ENCODE measurements at regions not wholly inside any gene's neighbourhood (a gene's known extent, or its start where the extent isn't known, plus 50 kb on each side); places are given as distances from the start of the nearest gene placed in this dataset.

- H3K27ac Mint-ChIP-seq = no peak overlapping the region
Observed at GRCh38 chr12:11946161-11946560, 124.6 kb upstream of the BCL2L14 start.

GRCh38 chr12:11947213-11947612, 123.5 kb upstream of the BCL2L14 start:
- peak overlapping the region; percentile 26 for H3K27ac Mint-ChIP-seq
- H3K27me3 Mint-ChIP-seq (ENCODE audit: low read depth) = no peaks in the 10 kb centered on the region
- H3K4me1 Mint-ChIP-seq (ENCODE audit: low read depth) = peaks cover 7% of the 10 kb centered on the region
- peaks cover 6% of the 10 kb centered on the region for H3K36me3 Mint-ChIP-seq (ENCODE audit: low read depth)
- no peaks in the 10 kb centered on the region for H3K9me3 Mint-ChIP-seq
- no peak overlapping the region for H3K4me3 Mint-ChIP-seq

More at GRCh38 chr12:11946161-11946560, 124.6 kb upstream of the BCL2L14 start:
- Mint-ChIP-seq H3K4me3 (no peak overlapping the region), H3K4me1 (ENCODE audit: low read depth) (peaks cover 11% of the 10 kb centered on the region), H3K36me3 (ENCODE audit: low read depth) (peaks cover 6% of the 10 kb centered on the region), H3K9me3 (no peaks in the 10 kb centered on the region), H3K27me3 (ENCODE audit: low read depth) (no peaks in the 10 kb centered on the region)

GRCh38 chr12:11949738-11950411, 120.9 kb upstream of the BCL2L14 start:
- Mint-ChIP-seq H3K36me3 (ENCODE audit: low read depth) (peaks cover 8% of the 10 kb centered on the region), H3K4me3 (no peak overlapping the region), H3K27me3 (ENCODE audit: low read depth) (no peaks in the 10 kb centered on the region), H3K27ac (no peak overlapping the region), H3K9me3 (no peaks in the 10 kb centered on the region), H3K4me1 (ENCODE audit: low read depth) (peaks cover 23% of the 10 kb centered on the region)

GRCh38 chr12:11951209-11951608, 119.5 kb upstream of the BCL2L14 start:
- Mint-ChIP-seq H3K4me3 (no peak overlapping the region), H3K9me3 (no peaks in the 10 kb centered on the region), H3K27ac (no peak overlapping the region), H3K27me3 (ENCODE audit: low read depth) (no peaks in the 10 kb centered on the region), H3K36me3 (ENCODE audit: low read depth) (peaks cover 9% of the 10 kb centered on the region), H3K4me1 (ENCODE audit: low read depth) (peaks cover 29% of the 10 kb centered on the region)

- H3K4me3 Mint-ChIP-seq = no peak overlapping the region
- no peaks in the 10 kb centered on the region for H3K9me3 Mint-ChIP-seq
Observed at GRCh38 chr12:11953523-11953922, 117.2 kb upstream of the BCL2L14 start.

GRCh38 chr12:11954181-11954580, 116.6 kb upstream of the BCL2L14 start:
- H3K4me3 Mint-ChIP-seq = peak overlapping the region; percentile 40
- H3K4me1 Mint-ChIP-seq (ENCODE audit: low read depth) = peaks cover 42% of the 10 kb centered on the region
- H3K27me3 Mint-ChIP-seq (ENCODE audit: low read depth) = no peaks in the 10 kb centered on the region
- H3K36me3 Mint-ChIP-seq (ENCODE audit: low read depth) = peaks cover 12% of the 10 kb centered on the region
- H3K27ac Mint-ChIP-seq = peak overlapping the region; percentile 80
- no peaks in the 10 kb centered on the region for H3K9me3 Mint-ChIP-seq

More at GRCh38 chr12:11953523-11953922, 117.2 kb upstream of the BCL2L14 start:
- Mint-ChIP-seq H3K36me3 (ENCODE audit: low read depth) (peaks cover 12% of the 10 kb centered on the region), H3K27me3 (ENCODE audit: low read depth) (no peaks in the 10 kb centered on the region), H3K4me1 (ENCODE audit: low read depth) (peaks cover 38% of the 10 kb centered on the region), H3K27ac (no peak overlapping the region)

DNA sequence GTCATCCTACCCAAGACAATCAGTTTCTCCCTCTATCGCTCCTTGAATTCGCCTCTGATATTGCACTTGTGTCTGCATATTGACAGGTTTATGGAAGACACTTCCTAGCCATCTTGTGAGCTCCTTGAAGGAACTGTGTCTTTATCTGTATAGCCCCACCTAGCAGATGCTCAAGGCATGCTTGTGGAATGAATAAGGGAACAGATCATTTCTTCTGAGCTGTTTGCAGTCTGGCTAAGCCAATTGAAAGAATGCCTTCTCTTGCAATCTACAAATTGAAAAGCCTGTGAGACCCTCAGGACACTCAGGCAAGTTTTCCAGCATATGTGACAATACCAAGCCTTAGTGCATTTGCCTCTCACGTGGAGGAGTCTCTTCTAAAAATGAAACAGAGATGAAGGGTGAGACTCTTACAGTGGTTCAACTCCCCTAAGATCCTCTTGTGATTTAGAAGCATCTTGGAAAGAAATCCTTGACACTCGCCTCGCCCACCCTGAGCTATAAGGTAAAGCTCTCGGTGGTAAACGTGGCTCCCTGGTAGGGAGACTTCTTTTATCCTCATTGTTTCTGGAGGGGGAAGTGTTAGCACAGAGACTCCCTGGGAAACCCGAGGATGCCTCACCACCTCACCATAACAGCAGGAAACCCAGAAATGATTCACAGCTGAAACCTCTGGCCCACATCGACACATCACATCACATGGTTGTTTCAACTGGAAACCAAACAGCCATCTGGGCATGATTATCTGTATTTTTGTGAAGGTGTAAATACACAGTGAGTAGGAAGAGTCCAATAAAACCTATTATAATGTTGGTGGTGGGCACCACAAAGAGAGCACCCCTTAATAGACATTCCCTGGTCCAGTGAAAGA, 112.3 kb upstream of the BCL2L14 start:
- peaks cover 58% of the 10 kb centered on the region for H3K4me1 Mint-ChIP-seq (ENCODE audit: low read depth)
- H3K27me3 Mint-ChIP-seq (ENCODE audit: low read depth) = no peaks in the 10 kb centered on the region
- H3K27ac Mint-ChIP-seq = peak overlapping the region; percentile 83
- H3K4me3 Mint-ChIP-seq = peak overlapping the region; percentile 40
- H3K9me3 Mint-ChIP-seq = no peaks in the 10 kb centered on the region
- peaks cover 14% of the 10 kb centered on the region for H3K36me3 Mint-ChIP-seq (ENCODE audit: low read depth)

DNA sequence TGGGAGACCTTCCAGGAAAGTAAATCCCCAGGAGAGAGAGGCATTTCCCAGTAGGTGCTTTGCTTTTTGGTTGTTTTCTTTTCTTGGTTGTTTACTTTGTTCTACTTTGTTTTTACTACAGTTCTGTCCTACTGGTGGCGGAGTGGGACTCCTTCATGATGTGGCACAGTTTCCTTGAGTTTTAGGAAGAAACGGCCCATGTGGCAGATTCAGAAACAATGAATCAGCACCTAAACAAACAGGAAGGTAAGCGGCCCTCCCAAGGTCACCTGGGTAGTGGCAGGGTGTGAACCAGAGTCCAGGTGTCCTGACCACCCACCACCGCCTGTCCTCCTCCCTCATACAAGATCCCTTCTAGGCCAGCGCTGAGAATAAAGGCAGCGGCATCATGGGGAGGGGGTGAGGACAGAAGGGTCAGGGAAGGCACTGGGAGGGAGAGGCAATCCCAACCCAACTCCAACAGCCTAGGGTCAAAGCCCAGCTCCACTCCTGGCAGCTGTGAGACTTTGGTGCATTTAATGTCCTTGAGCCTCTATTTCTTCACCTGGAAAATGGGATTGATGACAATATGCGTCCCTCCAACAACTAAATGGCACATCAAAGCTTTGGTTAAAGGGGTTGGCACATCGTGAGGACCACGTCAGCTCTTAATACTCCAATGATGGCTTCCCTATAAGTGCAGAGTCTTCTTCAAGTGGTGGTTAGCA, 111.5 kb upstream of the BCL2L14 start:
- Mint-ChIP-seq H3K9me3 (no peaks in the 10 kb centered on the region), H3K27ac (peak overlapping the region; percentile 83), H3K27me3 (ENCODE audit: low read depth) (no peaks in the 10 kb centered on the region), H3K36me3 (ENCODE audit: low read depth) (peaks cover 13% of the 10 kb centered on the region), H3K4me1 (ENCODE audit: low read depth) (peaks cover 52% of the 10 kb centered on the region), H3K4me3 (peak overlapping the region; percentile 16)

- peak overlapping the region; percentile 6 for H3K27ac Mint-ChIP-seq
- H3K36me3 Mint-ChIP-seq (ENCODE audit: low read depth) = peaks cover 10% of the 10 kb centered on the region
- no peaks in the 10 kb centered on the region for H3K27me3 Mint-ChIP-seq (ENCODE audit: low read depth)
- peaks cover 44% of the 10 kb centered on the region for H3K4me1 Mint-ChIP-seq (ENCODE audit: low read depth)
- no peaks in the 10 kb centered on the region for H3K9me3 Mint-ChIP-seq
- H3K4me3 Mint-ChIP-seq = no peak overlapping the region
Observed at GRCh38 chr12:11960646-11961045, 110.1 kb upstream of the BCL2L14 start.

DNA sequence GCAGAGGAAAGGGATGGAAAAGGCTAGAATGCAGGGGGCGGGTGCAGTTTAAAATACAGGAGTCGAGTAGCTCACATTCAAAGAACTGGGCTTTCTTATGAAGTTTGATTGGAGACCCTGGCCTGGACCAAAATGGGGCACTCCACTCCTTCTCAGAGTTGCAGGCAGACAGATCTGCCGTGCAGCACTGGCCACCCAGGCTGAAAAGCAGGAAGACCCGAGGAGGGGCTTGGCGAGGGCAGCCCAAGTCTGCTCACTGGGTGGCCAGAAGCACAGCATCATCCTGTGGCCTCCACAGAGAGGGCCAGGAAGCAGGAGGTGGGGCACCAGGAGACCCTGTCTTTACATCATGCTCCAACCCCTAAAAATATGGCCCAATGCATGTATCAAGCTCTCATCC, 109.1 kb upstream of the BCL2L14 start:
- peaks cover 11% of the 10 kb centered on the region for H3K36me3 Mint-ChIP-seq (ENCODE audit: low read depth)
- H3K4me3 Mint-ChIP-seq = no peak overlapping the region
- H3K27me3 Mint-ChIP-seq (ENCODE audit: low read depth) = no peaks in the 10 kb centered on the region
- H3K4me1 Mint-ChIP-seq (ENCODE audit: low read depth) = peaks cover 38% of the 10 kb centered on the region
- H3K27ac Mint-ChIP-seq = no peak overlapping the region
- no peaks in the 10 kb centered on the region for H3K9me3 Mint-ChIP-seq

GRCh38 chr12:11962860-11963259, 107.9 kb upstream of the BCL2L14 start:
- Mint-ChIP-seq H3K27me3 (ENCODE audit: low read depth) (no peaks in the 10 kb centered on the region), H3K4me3 (no peak overlapping the region), H3K27ac (no peak overlapping the region), H3K9me3 (no peaks in the 10 kb centered on the region), H3K4me1 (ENCODE audit: low read depth) (peaks cover 43% of the 10 kb centered on the region), H3K36me3 (ENCODE audit: low read depth) (peaks cover 20% of the 10 kb centered on the region)

- H3K27me3 Mint-ChIP-seq (ENCODE audit: low read depth) = no peaks in the 10 kb centered on the region
- no peaks in the 10 kb centered on the region for H3K9me3 Mint-ChIP-seq
- no peak overlapping the region for H3K4me3 Mint-ChIP-seq
- peaks cover 17% of the 10 kb centered on the region for H3K36me3 Mint-ChIP-seq (ENCODE audit: low read depth)
- H3K4me1 Mint-ChIP-seq (ENCODE audit: low read depth) = peaks cover 33% of the 10 kb centered on the region
- H3K27ac Mint-ChIP-seq = no peak overlapping the region
Observed at GRCh38 chr12:11963841-11964471, 106.8 kb upstream of the BCL2L14 start.

DNA sequence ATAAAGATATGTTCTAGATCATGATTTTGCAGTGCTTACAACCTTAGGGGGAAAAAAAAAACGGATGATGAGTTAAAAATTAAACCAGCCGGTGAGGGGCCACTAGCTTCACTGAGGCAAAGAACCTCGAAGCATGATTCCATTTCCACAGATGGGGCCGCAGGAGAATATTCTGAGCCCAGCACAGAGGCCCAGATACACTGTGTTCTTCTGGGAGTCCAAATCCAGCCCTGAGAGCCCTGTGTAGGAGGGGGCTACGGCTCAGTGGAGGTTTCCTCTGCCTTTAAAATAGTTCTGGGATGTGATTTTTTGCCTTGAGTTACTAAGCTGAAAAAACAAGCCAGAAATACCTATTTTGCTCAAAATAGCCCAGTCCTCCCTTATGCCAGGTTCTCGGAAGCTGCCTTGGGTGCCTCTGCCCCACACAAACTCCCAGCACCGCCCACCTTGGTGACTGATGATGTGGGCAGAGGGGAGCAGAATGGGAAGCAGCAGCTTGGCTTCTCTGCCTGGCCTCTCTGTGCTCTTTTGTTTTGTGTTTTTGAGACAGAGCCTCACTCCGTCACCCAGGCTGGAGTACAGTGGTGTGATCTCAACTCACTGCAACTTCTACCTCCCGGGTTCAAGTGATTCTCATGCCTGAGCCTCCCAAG, 105.4 kb upstream of the BCL2L14 start:
- H3K27me3 Mint-ChIP-seq (ENCODE audit: low read depth) = no peaks in the 10 kb centered on the region
- H3K27ac Mint-ChIP-seq = no peak overlapping the region

More for the DNA sequence above, 105.4 kb upstream of the BCL2L14 start:
- peaks cover 28% of the 10 kb centered on the region for H3K4me1 Mint-ChIP-seq (ENCODE audit: low read depth)
- no peak overlapping the region for H3K4me3 Mint-ChIP-seq
- no peaks in the 10 kb centered on the region for H3K9me3 Mint-ChIP-seq
- H3K36me3 Mint-ChIP-seq (ENCODE audit: low read depth) = peaks cover 19% of the 10 kb centered on the region

Data from T-helper 1 cell treated with Interleukin-12 subunit alpha and Interleukin-12 subunit beta and Interleukin-4 antibody, amounts not matched to agents 30 μg/mL and 1 μg/mL, for 36 hours (primary cell).